ENCODE measurements at regions not wholly inside any gene's neighbourhood (a gene's known extent, or its start where the extent isn't known, plus 50 kb on each side); places are given as distances from the start of the nearest gene placed in this dataset.

DNA sequence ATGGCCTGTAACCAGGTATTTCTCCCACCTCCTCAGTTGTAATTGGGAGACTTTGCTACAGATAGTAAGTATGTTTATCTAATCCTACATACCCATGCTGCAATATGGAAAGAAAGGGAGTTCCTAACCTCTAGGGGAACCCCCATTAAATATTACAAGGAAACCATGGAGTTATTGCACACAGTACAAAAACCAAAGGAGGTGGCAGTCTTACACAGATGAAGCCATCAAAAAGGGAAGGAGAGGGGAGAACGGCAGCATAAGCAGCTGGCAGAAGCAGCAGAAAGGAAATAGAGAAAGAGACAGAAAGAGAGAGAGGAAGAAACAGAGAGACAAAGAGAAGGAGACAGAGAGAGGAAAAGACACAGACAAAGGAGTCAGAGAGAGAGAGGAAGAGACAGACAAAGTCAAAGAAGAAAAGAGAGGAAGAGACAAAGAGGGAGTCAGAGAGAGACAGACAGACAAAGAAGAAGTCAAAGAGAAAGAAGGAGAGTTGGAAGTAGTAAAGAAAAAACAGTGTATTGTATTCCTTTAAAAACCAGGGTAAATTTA, 142.9 kb downstream of the FASLG start:
- no peak for DNase-seq (ENCODE audit: low read depth in 2 of 2)

DNA sequence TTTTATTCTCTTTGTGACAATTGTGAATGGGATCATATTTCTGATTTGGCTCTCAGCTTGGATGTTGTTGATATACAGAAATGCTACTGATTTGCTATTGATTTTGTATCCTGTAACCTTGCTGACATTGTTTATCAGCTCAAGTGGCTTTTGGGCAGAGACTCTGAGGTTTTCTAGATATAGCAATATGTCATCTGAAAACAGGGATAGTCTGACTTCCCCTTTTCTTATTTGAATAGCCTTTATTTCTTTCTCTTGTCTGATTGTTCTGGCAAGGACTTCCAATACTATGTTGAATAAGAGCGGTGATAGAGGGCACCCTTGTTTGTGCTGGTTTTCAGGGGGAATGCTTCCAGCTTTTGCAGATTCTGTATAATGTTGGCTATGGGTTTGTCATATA, 150.8 kb downstream of the FASLG start:
- DNase-seq (ENCODE audit: low read depth in 2 of 2), result no peak

DNA sequence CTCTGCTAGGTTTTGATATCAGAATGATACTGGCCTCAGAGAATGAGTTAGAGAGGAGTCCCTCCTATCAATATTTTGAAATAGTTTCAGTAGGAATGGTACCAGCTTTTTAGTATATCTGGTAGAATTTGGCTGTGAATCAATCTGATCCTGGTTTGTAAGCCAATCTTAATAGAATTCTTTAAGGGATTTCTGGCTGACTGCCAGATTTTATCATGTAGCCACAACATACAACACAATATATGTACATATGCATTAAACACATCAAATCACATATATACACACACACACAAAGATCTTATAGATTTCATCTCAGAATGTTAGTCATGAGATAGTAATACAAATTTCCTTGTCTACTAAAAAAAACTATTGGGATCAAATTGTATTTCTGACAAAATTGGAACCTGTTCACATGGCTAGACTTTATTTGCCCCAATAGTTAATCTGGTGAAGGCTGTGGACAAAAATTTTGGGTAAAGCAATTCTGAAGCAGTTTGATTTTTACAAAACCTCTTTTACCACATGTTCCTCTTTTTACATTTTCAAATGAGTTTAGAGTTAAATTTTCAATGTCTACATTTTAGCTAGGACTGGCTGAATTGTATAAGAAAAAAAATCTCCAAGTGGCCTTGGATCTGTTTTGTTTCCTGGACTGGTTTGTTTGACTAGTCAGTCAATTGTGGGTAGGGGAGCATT, 151.7 kb downstream of the FASLG start:
- DNase-seq (ENCODE audit: low read depth in 2 of 2), result no peak

DNA sequence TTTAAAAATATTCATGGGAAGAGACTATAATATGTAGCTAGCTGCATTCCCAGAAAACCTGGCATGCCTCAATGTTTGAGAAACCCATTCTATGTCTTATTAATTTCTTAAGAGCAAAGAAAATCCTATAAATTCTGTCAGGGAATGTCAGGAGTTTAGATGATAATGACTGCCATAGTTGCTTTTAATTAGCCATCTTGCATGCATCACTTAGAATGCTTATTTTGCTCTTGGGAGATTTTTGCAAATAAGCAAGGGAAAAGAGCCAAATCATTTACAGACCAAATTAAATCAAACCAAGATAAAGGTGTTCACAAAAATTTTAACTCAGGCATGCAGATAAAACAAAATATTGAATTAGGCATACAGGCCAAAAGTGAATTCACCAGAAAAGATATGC, 152.8 kb downstream of the FASLG start:
- DNase-seq (ENCODE audit: low read depth in 2 of 2), result no peak

DNA sequence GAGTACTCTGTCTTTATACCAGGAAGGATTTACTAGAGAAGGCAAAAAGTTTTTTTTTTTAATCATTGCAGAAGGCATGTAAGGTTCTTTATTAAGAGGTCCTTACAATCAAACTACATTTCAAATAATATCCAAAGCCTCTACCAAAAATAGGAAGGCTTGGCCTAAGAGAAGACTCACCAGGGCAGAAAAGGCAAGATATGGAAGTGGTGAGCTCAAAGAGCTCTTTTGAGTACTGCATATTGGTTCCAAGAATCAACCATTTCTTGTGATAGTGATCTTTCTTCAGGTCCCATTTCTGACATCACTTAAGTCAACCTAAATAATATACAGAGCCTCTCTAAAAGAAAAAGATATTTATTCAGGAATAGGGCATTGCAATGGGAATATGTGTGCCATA, 153.2 kb downstream of the FASLG start:
- no peak for DNase-seq (ENCODE audit: low read depth in 2 of 2)

DNA sequence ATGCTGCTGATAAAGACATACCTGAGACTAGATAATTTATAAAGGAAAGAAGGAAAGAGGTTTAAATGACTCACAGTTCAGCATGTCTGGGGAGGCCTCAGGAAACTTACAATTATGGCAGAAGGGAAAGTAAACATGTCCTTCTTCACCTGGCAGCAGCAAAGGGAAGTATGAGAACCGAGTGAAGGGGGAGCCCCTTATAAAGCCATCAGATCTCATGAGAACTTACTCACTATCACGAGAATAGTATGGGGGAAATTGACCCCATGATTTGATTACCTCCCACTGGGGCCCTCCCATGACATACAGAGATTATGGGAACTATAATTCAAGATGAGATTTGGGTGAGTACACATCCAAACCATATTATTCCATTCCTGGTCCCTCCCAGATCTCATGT, 154.4 kb downstream of the FASLG start:
- DNase-seq (ENCODE audit: low read depth in 2 of 2), result no peak

DNA sequence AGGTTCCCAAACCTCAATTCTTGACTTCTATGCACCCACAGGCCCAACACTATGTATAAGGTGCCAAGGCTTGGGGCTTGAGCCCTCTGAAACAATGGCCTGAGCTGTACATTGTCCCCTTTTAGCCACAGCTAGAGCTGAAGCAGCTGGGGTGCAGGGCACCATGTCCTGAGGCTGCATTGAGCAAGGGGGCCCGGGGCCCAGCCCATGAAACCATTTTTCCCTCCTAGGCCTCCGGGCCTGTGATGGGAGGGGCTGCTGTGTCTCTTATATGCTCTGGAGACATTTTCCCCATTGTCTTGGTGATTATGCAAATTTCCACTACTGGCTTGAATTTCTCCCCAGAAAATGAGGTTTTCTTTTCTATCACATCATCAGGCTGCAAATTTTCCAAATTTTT, 155.5 kb downstream of the FASLG start:
- no peak for DNase-seq (ENCODE audit: low read depth in 2 of 2)

DNA sequence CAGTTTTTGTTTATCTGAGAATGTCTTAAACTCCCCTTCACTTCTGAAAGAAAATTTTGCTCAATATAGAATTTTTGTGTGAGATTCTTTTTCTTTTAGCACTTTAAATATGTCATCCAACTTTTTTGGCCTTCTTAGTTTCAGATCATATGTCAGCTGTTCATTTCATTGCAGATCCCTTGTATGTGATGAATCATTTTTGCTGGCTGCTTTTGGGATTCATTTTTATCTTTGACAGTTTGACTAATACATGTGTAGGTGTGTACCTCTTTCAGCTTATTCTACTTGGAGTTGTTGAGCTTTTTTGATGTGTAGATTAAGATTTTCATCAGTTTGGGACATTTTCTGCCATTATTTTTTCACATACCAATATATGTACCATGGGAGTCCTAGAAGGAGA, 156.8 kb downstream of the FASLG start:
- no peak for DNase-seq (ENCODE audit: low read depth in 2 of 2)

DNA sequence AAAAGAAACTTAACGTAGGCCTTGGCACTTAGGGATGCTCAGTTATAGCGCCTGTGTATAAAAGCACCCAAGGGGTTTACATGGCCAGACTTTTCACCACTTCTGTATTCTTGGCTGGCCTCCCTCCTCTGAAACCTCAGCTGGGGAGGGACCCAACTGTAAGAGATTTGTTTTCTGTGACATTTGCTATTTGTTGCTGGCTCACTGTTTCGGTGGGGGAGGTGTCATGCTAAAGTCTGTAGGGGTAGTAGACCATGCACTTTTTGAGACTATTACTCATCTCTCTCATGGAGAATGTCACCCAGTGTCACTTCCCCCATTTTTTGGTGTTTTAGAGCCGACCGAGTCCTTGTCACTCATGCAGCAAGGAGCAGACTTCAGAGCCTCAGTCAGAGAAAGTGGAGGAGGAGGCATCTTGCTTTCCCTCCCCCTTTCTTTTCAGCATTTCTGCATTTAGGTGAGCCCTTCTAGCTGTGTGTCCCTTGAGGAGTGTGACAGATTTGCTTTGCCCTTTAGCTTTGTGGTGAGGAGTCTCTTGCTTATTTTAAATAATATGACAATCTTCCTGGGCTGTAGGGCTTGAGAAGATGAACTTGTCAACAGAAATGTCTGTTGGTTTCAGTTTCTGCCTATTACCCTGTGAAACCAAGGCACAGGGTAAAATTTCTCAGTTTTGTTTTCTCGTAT, 160.1 kb downstream of the FASLG start:
- no peak for DNase-seq (ENCODE audit: low read depth in 2 of 2)

DNA sequence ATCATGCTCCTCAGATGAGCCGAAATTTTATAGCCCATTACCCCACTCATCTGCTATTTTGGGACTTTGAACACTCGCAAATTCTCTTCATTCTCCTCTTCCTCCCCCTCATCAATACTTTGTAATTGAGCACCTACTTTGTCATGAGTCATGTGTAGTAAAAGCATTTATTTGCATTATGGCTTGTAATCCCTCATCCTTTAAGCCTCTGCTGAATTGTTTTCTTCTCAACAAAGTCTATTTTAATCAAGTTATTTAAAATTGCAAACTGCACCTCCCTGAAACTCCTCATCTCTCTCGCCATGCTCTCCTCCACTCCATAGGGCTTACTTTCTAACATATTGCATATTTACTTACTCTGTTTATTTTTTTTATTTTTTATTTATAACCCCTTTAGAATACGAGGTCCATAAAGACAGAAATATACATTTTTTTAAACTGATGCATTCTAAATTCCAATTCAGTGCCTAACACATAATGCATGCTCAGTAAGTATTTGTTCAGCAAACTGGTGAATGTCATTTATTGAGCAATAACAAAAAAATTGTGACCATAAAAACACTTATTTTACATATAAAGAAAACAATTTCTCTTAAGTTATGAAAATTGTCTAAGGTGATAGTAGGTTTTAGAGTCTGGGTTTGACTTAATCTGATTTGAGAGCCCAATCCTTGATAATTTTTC, 161.7 kb downstream of the FASLG start:
- DNase-seq (ENCODE audit: low read depth in 2 of 2), result no peak

DNA sequence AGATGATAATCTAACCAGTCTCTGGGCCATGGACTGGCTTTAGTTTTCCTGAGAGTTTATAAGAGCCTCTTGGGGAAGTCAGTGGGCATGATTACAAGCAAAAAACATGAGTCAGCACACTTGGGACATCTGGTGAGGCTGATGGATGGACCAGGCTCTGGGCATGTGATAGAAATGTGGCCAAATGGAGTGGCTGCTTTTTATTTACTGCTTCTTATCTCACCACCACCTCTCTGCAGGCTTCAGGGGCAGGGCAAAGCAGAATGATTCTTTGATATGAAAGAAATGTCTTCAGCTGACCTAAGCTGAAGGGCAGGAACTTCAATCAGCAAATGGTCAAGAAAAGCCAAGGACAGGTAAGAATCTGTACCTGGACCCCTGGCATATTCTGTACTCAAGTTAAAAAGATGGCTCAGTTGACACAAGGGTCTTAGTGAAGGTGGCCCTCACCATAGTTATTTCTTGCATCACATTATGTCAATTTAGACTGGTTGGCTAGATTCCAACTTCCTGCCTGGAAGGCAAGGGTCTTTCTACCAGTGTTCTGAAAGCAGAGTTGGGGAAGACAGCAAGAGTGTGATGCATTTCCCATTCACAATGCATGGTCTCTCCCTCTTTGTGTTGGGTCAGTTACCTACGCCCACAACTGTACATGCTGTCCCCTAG, 162.8 kb downstream of the FASLG start:
- DNase-seq (ENCODE audit: low read depth in 2 of 2), result no peak

DNA sequence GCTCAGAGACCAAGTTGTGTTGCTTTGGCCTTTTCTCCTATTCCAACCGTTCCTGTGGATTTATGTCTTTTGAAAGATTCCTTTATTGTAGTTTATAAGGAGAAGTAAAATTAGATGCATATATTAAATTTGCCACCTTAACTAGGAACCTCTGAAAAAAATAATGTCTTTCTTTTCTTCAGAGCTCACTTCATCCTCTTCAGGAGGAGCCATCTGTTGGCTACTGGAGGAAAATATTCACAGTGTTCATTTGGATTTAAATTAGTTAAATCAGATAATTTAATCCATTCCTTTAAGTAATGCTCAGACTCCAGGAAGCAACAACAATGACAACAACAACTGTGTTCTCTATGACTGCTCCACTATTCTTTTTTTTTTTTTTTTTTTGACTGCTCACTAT, 164.0 kb downstream of the FASLG start:
- DNase-seq (ENCODE audit: low read depth in 2 of 2), result no peak

DNA sequence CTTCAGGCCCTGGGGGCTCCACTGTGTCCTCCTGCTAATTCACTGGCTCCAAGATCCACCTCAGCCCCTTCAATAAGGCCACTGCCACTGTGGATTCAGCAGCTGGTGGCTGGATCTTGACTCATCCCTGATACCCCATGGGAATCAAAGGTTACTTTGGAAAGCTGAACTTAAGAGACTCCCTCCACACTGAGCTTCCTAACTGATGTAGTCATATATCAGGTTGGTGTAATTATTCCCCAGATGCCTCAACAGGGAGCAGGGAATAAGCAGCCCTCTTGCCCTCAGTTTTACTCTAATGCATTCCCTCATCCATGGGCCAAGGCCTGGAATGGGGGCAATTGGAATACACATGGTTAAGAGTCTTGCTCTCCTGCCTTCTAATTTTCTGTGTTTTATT, 164.6 kb downstream of the FASLG start:
- DNase-seq (ENCODE audit: low read depth in 2 of 2), result no peak

DNA sequence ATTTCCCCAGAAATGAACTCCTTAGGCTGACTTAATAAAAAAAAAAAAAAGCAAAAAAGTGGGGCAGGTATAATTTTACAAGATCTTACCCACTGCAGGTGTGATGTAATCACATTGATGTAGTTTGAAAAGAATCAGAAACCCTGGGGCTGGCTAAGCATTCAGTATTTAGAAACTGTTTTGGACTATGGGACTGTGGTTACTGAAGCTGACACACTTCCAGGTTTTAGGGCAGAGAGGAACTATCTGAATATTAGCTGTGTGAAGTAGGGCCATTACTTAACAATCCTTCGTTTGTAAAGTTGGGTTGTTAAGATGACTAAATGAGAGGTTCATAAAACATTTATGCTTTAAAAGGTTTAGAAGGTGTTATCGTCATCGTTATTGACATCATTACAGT, 165.3 kb downstream of the FASLG start:
- no peak for DNase-seq (ENCODE audit: low read depth in 2 of 2)

DNA sequence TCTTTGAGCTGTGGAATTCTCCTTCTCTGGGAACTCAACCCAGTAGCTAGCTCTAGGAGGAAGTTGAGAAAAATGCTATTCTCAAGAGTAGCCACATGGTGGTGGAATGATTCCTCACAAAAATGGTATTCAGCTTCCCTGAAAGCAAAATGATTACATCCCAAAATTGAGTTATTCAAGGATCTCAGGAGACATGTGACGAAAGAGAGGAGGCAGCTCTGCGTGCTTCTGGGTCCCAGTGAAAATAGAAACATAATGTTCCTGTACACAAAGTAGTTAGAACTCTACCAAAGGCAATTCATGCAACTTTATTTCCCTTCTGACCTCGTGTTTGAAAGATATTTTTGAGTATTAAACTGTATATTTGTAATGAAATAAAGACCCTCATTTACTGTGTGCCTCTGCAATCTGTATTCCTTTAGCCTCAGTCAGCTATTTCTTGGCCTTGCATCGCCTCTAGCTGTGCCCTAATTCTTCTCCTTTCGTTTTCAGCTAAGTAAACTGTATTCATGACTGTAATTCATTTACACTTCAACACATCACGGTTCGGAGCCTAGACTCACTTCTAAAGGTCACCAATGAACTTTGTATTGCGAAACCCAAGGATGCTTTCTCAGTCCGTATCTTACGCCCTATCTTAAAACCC, 167.3 kb downstream of the FASLG start:
- no peak for DNase-seq (ENCODE audit: low read depth in 2 of 2)

DNA sequence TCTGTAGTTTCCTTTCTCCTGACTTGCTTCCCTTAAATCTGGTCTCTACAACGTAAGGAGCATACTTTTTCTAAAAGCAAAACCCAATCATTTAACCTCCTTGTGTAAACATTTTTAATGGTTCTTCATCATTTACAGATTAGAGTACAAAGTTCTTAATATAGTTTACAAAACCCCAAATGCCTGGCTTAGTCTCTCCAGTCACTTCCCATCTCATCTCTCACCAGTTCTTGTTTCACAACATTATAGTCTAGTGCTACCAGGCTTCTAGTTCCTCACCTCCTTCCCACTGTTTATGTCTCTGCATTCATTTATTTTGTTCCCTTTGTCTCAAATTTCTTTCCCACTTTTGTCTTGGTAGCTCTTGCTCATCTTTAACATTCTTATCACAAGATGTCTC, 168.4 kb downstream of the FASLG start:
- no peak for DNase-seq (ENCODE audit: low read depth in 2 of 2)

DNA sequence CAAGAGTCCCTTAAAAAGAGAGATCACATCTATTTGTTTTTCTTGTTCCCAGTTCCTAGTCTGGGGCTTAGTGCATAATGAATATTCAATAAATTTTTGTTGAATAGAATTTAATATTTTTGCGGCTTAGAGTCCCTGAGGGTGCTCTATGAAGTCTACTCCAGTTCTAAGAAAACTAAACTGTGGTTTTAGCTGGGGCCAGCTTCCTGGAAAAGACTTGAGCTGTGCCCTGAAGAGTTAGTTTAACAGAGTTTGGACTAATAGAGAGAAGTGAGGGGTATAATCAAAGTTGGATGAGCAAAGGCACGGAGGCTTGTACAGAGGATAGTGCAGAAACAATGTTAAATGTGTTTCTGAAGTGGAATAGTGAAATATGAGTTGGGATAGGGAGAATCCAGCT, 168.9 kb downstream of the FASLG start:
- DNase-seq (ENCODE audit: low read depth in 2 of 2), result no peak

DNA sequence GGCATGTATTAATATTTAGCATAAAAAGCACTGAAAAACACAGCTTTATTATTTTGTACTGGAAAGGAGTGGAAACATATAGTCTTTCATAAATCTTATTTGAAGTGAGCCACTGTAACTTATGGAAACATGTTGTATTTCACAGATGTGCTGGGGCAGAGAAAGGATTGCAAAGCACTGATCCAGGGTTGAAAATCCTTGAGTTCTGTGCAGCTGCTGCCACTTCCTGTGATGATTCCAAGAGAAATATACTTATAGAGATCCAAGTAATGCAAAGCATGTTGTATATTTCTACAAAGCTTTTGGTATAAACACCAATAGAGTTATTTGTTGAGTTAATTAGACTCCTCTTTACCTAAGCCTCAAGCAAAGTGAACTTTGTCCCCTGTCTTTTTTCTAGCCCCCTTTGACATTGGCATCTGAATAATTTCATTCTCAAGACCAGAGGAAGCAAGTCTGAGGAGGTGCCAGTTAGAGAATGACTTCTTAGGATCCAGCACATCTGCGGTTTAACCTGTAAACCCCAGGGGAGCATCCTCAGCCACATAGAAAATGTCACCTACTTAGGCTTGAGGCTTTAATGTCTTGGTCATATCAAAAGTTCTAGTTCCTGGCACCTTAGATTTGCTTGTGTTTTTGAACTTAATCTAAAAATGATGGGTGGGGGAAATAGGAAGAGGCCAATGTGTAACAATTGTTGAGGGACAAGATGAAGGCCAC, 173.3 kb downstream of the FASLG start:
- DNase-seq (ENCODE audit: low read depth in 2 of 2), result no peak

DNA sequence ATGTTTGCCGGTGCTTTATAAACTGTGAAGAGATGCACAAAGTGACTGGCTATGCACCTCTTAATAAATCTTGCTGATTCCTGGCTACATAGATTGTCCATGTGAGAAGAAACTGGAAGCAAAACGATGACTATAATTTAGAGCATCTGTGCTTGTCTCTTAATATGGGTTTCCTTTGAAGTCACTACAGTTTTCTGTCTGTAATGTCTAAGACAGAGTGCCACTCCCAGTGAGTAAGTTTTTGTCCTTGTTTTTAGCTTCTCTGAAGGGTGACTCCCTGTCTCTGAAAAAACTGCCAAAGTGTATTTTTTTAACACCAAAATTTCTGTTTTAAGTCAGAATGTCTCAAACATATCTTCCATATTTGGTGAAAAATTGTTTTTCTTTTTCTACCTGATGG, 175.1 kb downstream of the FASLG start:
- no peak for DNase-seq (ENCODE audit: low read depth in 2 of 2)

DNA sequence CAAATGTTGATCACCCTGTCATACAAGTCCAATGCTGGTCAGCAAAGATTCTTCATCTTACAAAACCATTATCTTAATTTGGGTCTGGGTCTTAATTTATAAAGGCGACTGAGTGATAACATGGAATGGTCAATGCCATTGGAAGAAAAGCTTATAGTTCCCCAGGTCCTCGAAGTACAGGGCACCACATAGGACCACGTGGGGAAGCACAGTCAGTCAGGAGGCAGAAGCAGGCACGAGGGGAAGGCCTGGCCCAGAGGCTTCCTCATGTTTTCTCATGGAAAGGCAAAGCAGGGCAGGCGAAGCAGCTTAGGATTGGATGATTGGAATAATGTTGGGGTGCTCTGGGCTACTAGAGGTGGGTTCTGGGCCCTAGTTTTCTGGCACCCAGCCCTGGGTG, 175.7 kb downstream of the FASLG start:
- DNase-seq (ENCODE audit: low read depth in 2 of 2), result no peak

DNA sequence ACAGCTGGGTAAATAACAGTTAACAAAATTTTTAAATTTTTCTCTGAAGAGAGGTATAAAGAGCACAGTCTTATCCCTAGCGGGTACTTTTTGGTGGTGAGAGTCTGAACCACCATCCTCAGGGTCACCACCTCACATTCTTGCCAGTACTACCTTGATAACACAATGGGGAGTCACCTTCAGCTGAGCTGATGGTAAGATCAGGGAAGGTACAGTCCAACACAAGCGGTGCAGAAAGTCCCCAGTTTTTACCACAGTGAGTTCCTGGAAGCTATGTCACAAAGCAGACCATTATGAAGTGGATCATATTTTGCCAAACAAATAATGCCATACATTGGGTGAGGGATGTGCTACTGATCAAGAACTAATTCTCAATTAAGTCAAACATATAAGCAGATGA, 176.9 kb downstream of the FASLG start:
- DNase-seq (ENCODE audit: low read depth in 2 of 2), result no peak
